Endothelial cell of umbilical vein (primary cell): ENCODE measurements at regions not wholly inside any gene's neighbourhood (a gene's known extent, or its start where the extent isn't known, plus 50 kb on each side); places are given as distances from the start of the nearest gene placed in this dataset.

Experiments
- BruUV-seq: library from RNA; stranded (reverse); fragments of 400-500 nt; replicated peaks from 2 replicates; lab custom pipeline; 2021; lab: Mats Ljungman, UMichigan
- CTCF ChIA-PET: fragments of 300-600, 350-600 bp; sonication (Branson Sonifier 250); formaldehyde crosslinking; loops from one replicate; lab custom pipeline; 2021; ENCODE audit warnings: antibody characterized with exemption, inconsistent platforms; lab: Charles Lee
- POLR2A ChIA-PET: fragments of 300-600, 350-600 bp; sonication (Branson Sonifier 250); formaldehyde crosslinking; loops from one replicate; lab custom pipeline; 2021; ENCODE audit warnings: antibody characterized with exemption, inconsistent platforms; lab: Charles Lee
- DNase-seq: peaks from one replicate; pipeline ENCODE4 v3.0.0-alpha.2; 2011; ENCODE audit warnings: low read depth, low spot score
- FAIRE-seq: peaks from 2 replicates; lab custom pipeline; 2011; peaks lifted over from hg19 to GRCh38; lab: Jason Lieb, UNC
- H2AFZ ChIP-seq: 2 replicates; pipeline ENCODE4 v1.6.0; 2012; ENCODE audit warnings: low read depth, low read length, control low read depth, inconsistent platforms
- H3K27ac ChIP-seq: 2 replicates; pipeline ENCODE4 v1.5.1; 2011; ENCODE audit warnings: low read depth, mild to moderate bottlenecking, control low read depth, low read length, moderate library complexity; ENCODE audit not compliant: insufficient read depth
- H3K27me3 ChIP-seq, 2 experiments: 2 replicates each; pipeline versions ENCODE4 v1.6.0 to v1.6.1; 2011; ENCODE audit warnings: low read length in 2 of 2, mixed read lengths in 1 of 2; ENCODE audit not compliant: control insufficient read depth in 2 of 2, insufficient read depth in 2 of 2
- H3K36me3 ChIP-seq, 2 experiments: 2 replicates in 1 of 2; 3 replicates in 1 of 2; pipeline ENCODE4 v1.5.1; 2011; ENCODE audit warnings: low read length in 2 of 2, mild to moderate bottlenecking in 1 of 2, moderate library complexity in 1 of 2; ENCODE audit not compliant: control insufficient read depth in 2 of 2, insufficient read depth in 2 of 2; ENCODE audit errors: extremely low read depth in 1 of 2
- H3K4me1 ChIP-seq: 3 replicates; pipeline ENCODE4 v1.5.1; 2011; ENCODE audit warnings: mild to moderate bottlenecking, low read length; ENCODE audit not compliant: control insufficient read depth, insufficient read depth; ENCODE audit errors: extremely low read depth
- H3K4me2 ChIP-seq: 2 replicates; pipeline ENCODE4 v1.6.1; 2011; ENCODE audit warnings: low read length, control low read depth, mixed read lengths; ENCODE audit not compliant: insufficient read depth
- H3K4me3 ChIP-seq, 3 experiments: fragments of 200-600 bp in 1 of 3; sonication (generic), shearing (Covaris generic) in 1 of 3; replicated peaks in 1 of 3; 2 replicates each; pipeline ENCODE4 v1.5.1; 2011 to 2016; ENCODE audit warnings: control low read depth in 3 of 3, low read length in 3 of 3, mild to moderate bottlenecking in 2 of 3, inconsistent platforms in 1 of 3, low read depth in 1 of 3, moderate library complexity in 1 of 3; ENCODE audit not compliant: insufficient read depth in 1 of 3
- H3K79me2 ChIP-seq: 2 replicates; pipeline ENCODE4 v1.6.0; 2012; ENCODE audit warnings: low read length, inconsistent platforms; ENCODE audit not compliant: control insufficient read depth, insufficient read depth
- H3K9ac ChIP-seq: replicated peaks from 2 replicates; pipeline ENCODE3; 2011; ENCODE audit warnings: low read length, control low read depth; ENCODE audit not compliant: insufficient read depth; ENCODE audit errors: extremely low read depth
- H3K9me1 ChIP-seq: replicated peaks from 3 replicates; pipeline ENCODE4 v1.6.0; 2011; ENCODE audit warnings: mild to moderate bottlenecking, low read length; ENCODE audit not compliant: control insufficient read depth, insufficient read depth; ENCODE audit errors: extremely low read depth
- H3K9me3 ChIP-seq: replicated peaks from 2 replicates; pipeline ENCODE4 v1.5.1; 2012; ENCODE audit warnings: low read length, inconsistent platforms; ENCODE audit not compliant: control insufficient read depth, insufficient read depth
- H4K20me1 ChIP-seq: replicated peaks from 2 replicates; pipeline ENCODE3; 2011; ENCODE audit warnings: mild to moderate bottlenecking, low read length; ENCODE audit not compliant: control insufficient read depth, insufficient read depth; ENCODE audit errors: extremely low read depth
- EZH2 ChIP-seq: IDR thresholded peaks from 2 replicates; pipeline ENCODE4 v1.6.1; 2012; ENCODE audit warnings: borderline replicate concordance, low read depth, mild to moderate bottlenecking, moderate library complexity, low read length, inconsistent platforms; ENCODE audit not compliant: severe bottlenecking
- FOS ChIP-seq: IDR thresholded peaks from 2 replicates; pipeline ENCODE4 v1.6.1; 2011; ENCODE audit warnings: mild to moderate bottlenecking, low read length, moderate library complexity, borderline replicate concordance; ENCODE audit not compliant: insufficient read depth
- GATA2 ChIP-seq: IDR thresholded peaks from 2 replicates; pipeline ENCODE4 v1.7.0; 2011; ENCODE audit warnings: low read depth, mild to moderate bottlenecking, moderate library complexity, mixed read lengths, low read length; ENCODE audit not compliant: insufficient read length, insufficient read depth
- JUN ChIP-seq: IDR thresholded peaks from 2 replicates; pipeline ENCODE4 v1.6.1; 2011; ENCODE audit warnings: borderline replicate concordance, low read depth; ENCODE audit not compliant: insufficient read length, insufficient read depth
- MYC ChIP-seq: IDR thresholded peaks from one replicate; pipeline ENCODE4 v1.6.1; 2011; ENCODE audit warnings: mild to moderate bottlenecking, low read depth, low read length
- POLR2A ChIP-seq: IDR thresholded peaks from 2 replicates; pipeline ENCODE4 v1.6.1; 2012; ENCODE audit warnings: low read depth, mild to moderate bottlenecking, control low read depth, low read length
- POLR2AphosphoS5 ChIP-seq: IDR thresholded peaks from 2 replicates; pipeline ENCODE4 v1.6.1; 2012; ENCODE audit warnings: low read depth, mild to moderate bottlenecking, control low read depth, low read length, moderate library complexity; ENCODE audit not compliant: insufficient read depth
- dilution Hi-C: fragments of 300-500 bp; cut with MboI; formaldehyde crosslinking; loops from one replicate; pipeline ENCODE4 v1.15.0; 2019; ENCODE audit warnings: low sequenced_read_pairs; ENCODE audit not compliant: extremely low pct_ligation_motif_present
- intact Hi-C: fragments of 100-400 bp; cut with micrococcal nuclease; formaldehyde crosslinking; loops from one replicate; pipeline ENCODE4 v1.10.0; 2022
- TF ChIP-seq, protein P1 (sequence below): IDR thresholded peaks from 2 replicates; pipeline ENCODE4 v1.6.1; 2011; ENCODE audit not compliant: insufficient read depth, insufficient read length
- TF ChIP-seq, protein P2 (sequence below), 2 donors: IDR thresholded peaks; 1 replicate in 1 of 2; 2 replicates in 1 of 2; pipeline ENCODE4 v1.5.1; 2011; ENCODE audit warnings: low read length in 2 of 2, mild to moderate bottlenecking in 2 of 2, moderate library complexity in 2 of 2, control low read depth in 1 of 2, inconsistent platforms in 1 of 2, low read depth in 1 of 2; ENCODE audit not compliant: insufficient read depth in 1 of 2; ENCODE audit errors: extremely low read depth in 1 of 2

DNA sequence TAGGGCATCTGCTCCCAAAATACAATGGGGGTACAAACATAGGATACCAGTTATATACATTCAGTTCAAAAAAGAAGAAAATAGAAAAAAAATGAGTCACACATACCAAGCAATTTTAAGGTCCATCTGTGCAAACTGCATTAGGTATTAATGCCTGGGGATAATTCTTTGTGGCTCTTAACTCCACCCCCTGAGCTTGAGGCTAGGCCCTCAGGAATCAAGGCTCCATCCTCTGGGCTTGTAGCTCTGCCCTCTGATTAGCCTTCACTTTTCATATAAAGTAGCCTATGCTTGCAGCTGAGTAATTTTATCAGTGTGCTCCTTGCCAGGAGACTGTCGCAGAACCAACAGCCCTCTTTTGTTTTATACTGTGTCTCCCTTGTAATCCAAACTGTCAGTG, 69.9 kb upstream of the BACE2 start:
- intact Hi-C loops (no loop called here), dilution Hi-C loops (no loop called here)
- H3K27me3 ChIP-seq: no peaks in the 10 kb centered on the region
- H3K4me2 ChIP-seq: no peak overlapping the region
- DNase-seq (no peak), FAIRE-seq (no peak)
- H4K20me1 ChIP-seq: no peaks in the 10 kb centered on the region
- H3K79me2 ChIP-seq: no peaks in the 10 kb centered on the region
- H3K36me3 ChIP-seq: no peaks in the 10 kb centered on the region
- TF ChIP-seq POLR2AphosphoS5 (no peak), GATA2 (no peak), JUN (no peak), FOS (no peak), MYC (no peak), EZH2 (no peak), POLR2A (no peak)
- TF ChIP-seq, protein P1, sequence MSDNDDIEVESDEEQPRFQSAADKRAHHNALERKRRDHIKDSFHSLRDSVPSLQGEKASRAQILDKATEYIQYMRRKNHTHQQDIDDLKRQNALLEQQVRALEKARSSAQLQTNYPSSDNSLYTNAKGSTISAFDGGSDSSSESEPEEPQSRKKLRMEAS: no peak
- TF ChIP-seq, protein P2, sequence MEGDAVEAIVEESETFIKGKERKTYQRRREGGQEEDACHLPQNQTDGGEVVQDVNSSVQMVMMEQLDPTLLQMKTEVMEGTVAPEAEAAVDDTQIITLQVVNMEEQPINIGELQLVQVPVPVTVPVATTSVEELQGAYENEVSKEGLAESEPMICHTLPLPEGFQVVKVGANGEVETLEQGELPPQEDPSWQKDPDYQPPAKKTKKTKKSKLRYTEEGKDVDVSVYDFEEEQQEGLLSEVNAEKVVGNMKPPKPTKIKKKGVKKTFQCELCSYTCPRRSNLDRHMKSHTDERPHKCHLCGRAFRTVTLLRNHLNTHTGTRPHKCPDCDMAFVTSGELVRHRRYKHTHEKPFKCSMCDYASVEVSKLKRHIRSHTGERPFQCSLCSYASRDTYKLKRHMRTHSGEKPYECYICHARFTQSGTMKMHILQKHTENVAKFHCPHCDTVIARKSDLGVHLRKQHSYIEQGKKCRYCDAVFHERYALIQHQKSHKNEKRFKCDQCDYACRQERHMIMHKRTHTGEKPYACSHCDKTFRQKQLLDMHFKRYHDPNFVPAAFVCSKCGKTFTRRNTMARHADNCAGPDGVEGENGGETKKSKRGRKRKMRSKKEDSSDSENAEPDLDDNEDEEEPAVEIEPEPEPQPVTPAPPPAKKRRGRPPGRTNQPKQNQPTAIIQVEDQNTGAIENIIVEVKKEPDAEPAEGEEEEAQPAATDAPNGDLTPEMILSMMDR (IDR thresholded peaks at IDR 0.05; ENCODE audit: extremely low read depth in 1 of 2, insufficient read depth in 1 of 2, low read depth in 1 of 2, low read length in 2 of 2): no peak
- H3K4me3 ChIP-seq: no peak overlapping the region
- H3K9me3 ChIP-seq: peaks cover 2% of the 10 kb centered on the region
- H2AFZ ChIP-seq: no peak overlapping the region
- H3K9me1 ChIP-seq: no peaks in the 10 kb centered on the region
- H3K27ac ChIP-seq: no peak overlapping the region
- POLR2A ChIA-PET: no interaction called here
- CTCF ChIA-PET: no interaction called here
- no peak overlapping the region for H3K9ac ChIP-seq
- no TSS peak for BruUV-seq
- H3K4me1 ChIP-seq: no peaks in the 10 kb centered on the region
